Vagina (tissue), 2 donors: ENCODE measurements at regions not wholly inside any gene's neighbourhood (a gene's known extent, or its start where the extent isn't known, plus 50 kb on each side); places are given as distances from the start of the nearest gene placed in this dataset.

Experiments used
- DNase-seq, 2 donors: peaks; one replicate each; pipeline ENCODE4 v3.0.0-alpha.2; 2017; ENCODE audit errors: extremely low spot score in 2 of 2
- H3K27ac ChIP-seq: fragments of 200-600 bp; sonication (generic); one replicate; pipeline ENCODE4 v1.5.1; 2019
- H3K27me3 ChIP-seq: fragments of 200-600 bp; sonication (generic); one replicate; pipeline ENCODE4 v1.5.1; 2019
- H3K36me3 ChIP-seq, 2 donors: fragments of 200-600 bp; sonication (generic); one replicate each; pipeline ENCODE4 v1.5.1; 2017 to 2019
- H3K4me1 ChIP-seq: fragments of 200-600 bp; sonication (generic); one replicate; pipeline ENCODE4 v1.5.1; 2019
- H3K4me3 ChIP-seq, 2 donors: fragments of 200-600 bp; sonication (generic); 1 replicate in 1 of 2; 2 replicates in 1 of 2; pipeline ENCODE4 v1.5.1; 2016 to 2019
- H3K9me3 ChIP-seq: fragments of 200-600 bp; sonication (generic); one replicate; pipeline ENCODE4 v1.5.1; 2019
- CTCF ChIP-seq, 3 experiments: fragments of 450-650 bp in 2 of 3; fragments of 200-600 bp in 1 of 3; sonication (generic) in 1 of 3; IDR thresholded peaks; one replicate each; pipeline ENCODE4 v1.5.1; 2017 to 2019; ENCODE audit warnings: antibody characterized with exemption in 3 of 3, mild to moderate bottlenecking in 2 of 3, moderate library complexity in 2 of 3
- POLR2A ChIP-seq, 2 donors: fragments of 450-650 bp; IDR thresholded peaks; one replicate each; pipeline ENCODE4 v1.6.1; 2017; ENCODE audit warnings: antibody characterized with exemption in 2 of 2, mild to moderate bottlenecking in 2 of 2, moderate library complexity in 2 of 2
- POLR2AphosphoS5 ChIP-seq, 2 donors: sonication (generic); formaldehyde crosslinking; IDR thresholded peaks; one replicate each; pipeline ENCODE4 v1.9.0; 2017; ENCODE audit warnings: antibody characterized with exemption in 2 of 2, mild to moderate bottlenecking in 2 of 2, low read depth in 1 of 2; ENCODE audit not compliant: insufficient read depth in 1 of 2
- intact Hi-C: fragments of 100-400 bp; cut with DNase I; formaldehyde crosslinking; loops from one replicate; pipeline ENCODE4 v1.15.1; 2023

GRCh38 chr5:162657076-162657475 is 589.5 kb downstream of the GABRG2 start:
- no peaks in the 10 kb centered on the region for H3K27me3 ChIP-seq
- H3K27ac ChIP-seq = no peak overlapping the region
- no peak for DNase-seq
- no peak for TF ChIP-seq POLR2AphosphoS5 (IDR thresholded peaks at IDR 0.05; ENCODE audit: insufficient read depth in 1 of 2, low read depth in 1 of 2)
- TF ChIP-seq POLR2A (IDR thresholded peaks at IDR 0.05) = no peak
- TF ChIP-seq CTCF (IDR thresholded peaks at IDR 0.05) = no peak
- H3K4me3 ChIP-seq = no peak overlapping the region
- H3K4me1 ChIP-seq = no peaks in the 10 kb centered on the region
- intact Hi-C loops = no loop called here
- H3K9me3 ChIP-seq = no peaks in the 10 kb centered on the region
- H3K36me3 ChIP-seq = no peaks in the 10 kb centered on the region

DNA sequence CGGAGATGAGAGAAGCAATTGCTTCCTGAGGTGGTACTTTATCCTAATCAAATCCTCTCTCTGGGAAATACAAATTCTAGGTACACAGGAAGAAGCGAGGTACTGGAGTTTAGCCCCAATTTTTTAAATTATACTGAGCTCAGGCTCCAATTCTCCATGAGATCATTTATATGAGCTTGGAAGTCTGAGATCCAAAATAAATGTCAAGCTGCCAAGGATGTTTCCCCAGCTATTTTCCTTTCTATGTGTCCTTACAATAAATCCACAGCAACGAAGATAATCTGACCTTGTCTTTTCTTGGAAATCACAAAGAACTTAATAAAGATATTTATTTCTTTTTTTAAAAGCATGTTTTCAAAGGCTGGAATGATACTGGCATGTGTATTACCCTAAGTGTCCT is 597.3 kb downstream of the GABRG2 start:
- DNase-seq = no peak

DNA sequence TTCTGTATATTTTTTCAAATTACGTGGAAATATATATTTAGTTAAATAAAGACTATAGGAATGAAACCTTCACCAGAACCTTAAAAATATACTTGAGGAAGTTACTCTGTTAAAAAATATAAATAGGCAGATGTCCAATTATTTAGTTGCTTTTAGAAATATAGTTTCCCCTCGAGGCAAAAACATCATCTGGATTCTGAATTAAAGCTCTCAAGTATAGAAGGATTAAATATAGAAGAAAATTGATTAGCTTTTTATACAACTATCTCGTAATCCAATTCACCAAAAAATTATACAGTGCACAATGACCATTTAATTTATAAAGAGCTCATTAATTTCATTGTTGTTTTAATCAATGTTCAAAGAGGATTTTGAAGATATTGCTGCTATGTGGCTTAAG is 601.4 kb downstream of the GABRG2 start:
- no peaks in the 10 kb centered on the region for H3K36me3 ChIP-seq
- no peaks in the 10 kb centered on the region for H3K9me3 ChIP-seq
- no peak overlapping the region for H3K4me3 ChIP-seq
- no peak for DNase-seq
- H3K27ac ChIP-seq = no peak overlapping the region
- TF ChIP-seq POLR2AphosphoS5 (IDR thresholded peaks at IDR 0.05; ENCODE audit: insufficient read depth in 1 of 2, low read depth in 1 of 2) = no peak
- intact Hi-C loops = no loop called here
- no peaks in the 10 kb centered on the region for H3K4me1 ChIP-seq
- no peaks in the 10 kb centered on the region for H3K27me3 ChIP-seq

More for the DNA sequence above, 597.3 kb downstream of the GABRG2 start:
- H3K4me1 ChIP-seq = no peaks in the 10 kb centered on the region
- H3K27me3 ChIP-seq = no peaks in the 10 kb centered on the region
- H3K36me3 ChIP-seq = no peaks in the 10 kb centered on the region
- no peak overlapping the region for H3K27ac ChIP-seq
- no peak overlapping the region for H3K4me3 ChIP-seq
- intact Hi-C loops = no loop called here
- no peaks in the 10 kb centered on the region for H3K9me3 ChIP-seq
- TF ChIP-seq POLR2AphosphoS5 (IDR thresholded peaks at IDR 0.05; ENCODE audit: insufficient read depth in 1 of 2, low read depth in 1 of 2) = no peak
- TF ChIP-seq CTCF (IDR thresholded peaks at IDR 0.05) = no peak
- TF ChIP-seq POLR2A (IDR thresholded peaks at IDR 0.05) = no peak

DNA sequence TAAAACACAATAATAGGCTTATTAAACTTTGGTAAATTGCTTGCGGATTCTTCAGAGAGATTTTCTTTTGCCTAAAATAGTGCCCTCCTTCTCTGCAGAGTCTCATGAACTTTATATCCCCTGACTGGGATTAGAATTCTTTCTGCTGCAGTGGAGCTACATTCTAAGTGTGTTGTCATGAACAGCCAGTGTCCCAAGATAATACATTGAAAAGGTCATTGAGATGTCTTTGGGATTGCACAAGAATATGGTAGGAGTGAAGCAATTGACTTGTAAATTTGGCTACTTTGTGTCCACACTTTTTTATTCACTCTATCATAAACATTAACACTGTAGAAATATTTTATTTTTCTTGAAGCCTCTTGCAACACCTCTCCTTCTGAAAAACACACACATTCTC is 604.5 kb downstream of the GABRG2 start:
- no peak for TF ChIP-seq CTCF (IDR thresholded peaks at IDR 0.05)
- no peak for TF ChIP-seq POLR2A (IDR thresholded peaks at IDR 0.05)
- TF ChIP-seq POLR2AphosphoS5 (IDR thresholded peaks at IDR 0.05; ENCODE audit: insufficient read depth in 1 of 2, low read depth in 1 of 2) = no peak
- H3K4me1 ChIP-seq = no peaks in the 10 kb centered on the region

DNA sequence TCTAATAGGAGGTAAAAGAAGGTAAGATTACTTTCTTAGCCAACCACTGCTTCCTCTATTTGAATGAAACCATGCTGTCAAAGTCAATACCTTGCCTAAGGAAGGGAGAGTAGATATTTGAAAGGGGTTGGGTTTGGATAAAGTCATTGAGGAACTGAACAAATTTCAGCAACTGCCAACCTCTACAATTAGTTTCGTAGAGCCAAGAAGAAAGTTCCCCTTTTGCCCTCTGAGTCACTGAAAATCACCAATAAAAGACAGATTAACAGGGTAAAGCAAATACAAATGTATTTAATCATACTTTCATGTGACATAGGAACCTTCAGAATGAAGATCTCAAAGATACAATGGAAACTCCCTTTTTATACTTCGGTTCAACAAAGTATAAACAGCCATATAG is 615.7 kb downstream of the GABRG2 start:
- TF ChIP-seq CTCF (IDR thresholded peaks at IDR 0.05) = no peak
- no peak for TF ChIP-seq POLR2A (IDR thresholded peaks at IDR 0.05)
- TF ChIP-seq POLR2AphosphoS5 (IDR thresholded peaks at IDR 0.05; ENCODE audit: insufficient read depth in 1 of 2, low read depth in 1 of 2) = no peak
- intact Hi-C loops = no loop called here
- Histone ChIP-seq H3K4me3 (no peak overlapping the region), H3K27me3 (no peaks in the 10 kb centered on the region), H3K27ac (no peak overlapping the region), H3K4me1 (no peaks in the 10 kb centered on the region), H3K9me3 (no peaks in the 10 kb centered on the region), H3K36me3 (no peaks in the 10 kb centered on the region)
- DNase-seq = no peak

More for the DNA sequence above, 604.5 kb downstream of the GABRG2 start:
- no peak for DNase-seq
- H3K27ac ChIP-seq = no peak overlapping the region
- no peaks in the 10 kb centered on the region for H3K36me3 ChIP-seq
- intact Hi-C loops = no loop called here
- no peaks in the 10 kb centered on the region for H3K9me3 ChIP-seq
- H3K27me3 ChIP-seq = no peaks in the 10 kb centered on the region
- H3K4me3 ChIP-seq = no peak overlapping the region

GRCh38 chr5:162684145-162684544 is 616.6 kb downstream of the GABRG2 start:
- no peaks in the 10 kb centered on the region for H3K9me3 ChIP-seq
- H3K36me3 ChIP-seq = no peaks in the 10 kb centered on the region
- H3K27me3 ChIP-seq = no peaks in the 10 kb centered on the region
- TF ChIP-seq POLR2AphosphoS5 (IDR thresholded peaks at IDR 0.05; ENCODE audit: insufficient read depth in 1 of 2, low read depth in 1 of 2) = no peak
- no peak for TF ChIP-seq POLR2A (IDR thresholded peaks at IDR 0.05)
- no peak for TF ChIP-seq CTCF (IDR thresholded peaks at IDR 0.05)
- no peak for DNase-seq
- H3K27ac ChIP-seq = no peak overlapping the region
- intact Hi-C loops = no loop called here
- H3K4me1 ChIP-seq = no peaks in the 10 kb centered on the region
- H3K4me3 ChIP-seq = no peak overlapping the region
